ENCODE measurements at regions not wholly inside any gene's neighbourhood (a gene's known extent, or its start where the extent isn't known, plus 50 kb on each side); places are given as distances from the start of the nearest gene placed in this dataset.

- no peaks in the 10 kb centered on the region for H3K27me3 ChIP-seq (replicated peaks in 1 of 2; ENCODE audit: control insufficient read depth in 2 of 2, insufficient read depth in 2 of 2, low read length in 1 of 2)
- TF ChIP-seq TCF12 (IDR thresholded peaks at IDR 0.05; ENCODE audit: low read depth, low read length) (no peak), PBX3 (IDR thresholded peaks at IDR 0.05; ENCODE audit: insufficient replicate concordance, low read depth, low read length) (no peak), SIN3A (IDR thresholded peaks at IDR 0.05; ENCODE audit: low read depth, low read length) (no peak), ASH2L (IDR thresholded peaks at IDR 0.05; ENCODE audit: borderline replicate concordance, low read depth) (no peak), CREM (IDR thresholded peaks at IDR 0.05; ENCODE audit: low read depth) (no peak), MYB (IDR thresholded peaks at IDR 0.05; ENCODE audit: borderline replicate concordance, low read depth, low read length) (no peak), RAD51 (IDR thresholded peaks at IDR 0.05) (no peak), MTA2 (IDR thresholded peaks at IDR 0.05; ENCODE audit: low read depth) (no peak), IRF4 (IDR thresholded peaks at IDR 0.05; ENCODE audit: low read depth, low read length) (no peak), E4F1 (IDR thresholded peaks at IDR 0.05; ENCODE audit: borderline replicate concordance, partially characterized antibody) (no peak), CEBPZ (IDR thresholded peaks at IDR 0.05; ENCODE audit: low read depth, low read length) (no peak), EED (IDR thresholded peaks at IDR 0.05; ENCODE audit: low read depth) (no peak), CHD4 (IDR thresholded peaks at IDR 0.05) (no peak)
- WGBS (ENCODE audit: insufficient coverage, insufficient replicate concordance, low lambda C conversion rate, missing lambda C conversion rate): 39% methylated on average over 1 of the region's 1 CpG
- ChIA-PET POLR2A (no interaction called here), RAD21 (ENCODE audit: unreplicated experiment) (no interaction called here), SMC1A (ENCODE audit: uncharacterized antibody, unreplicated experiment) (no interaction called here), CTCF (no interaction called here)
- DNase-seq (ENCODE audit: low read depth, low spot score) (no peak), FAIRE-seq (no peak), ATAC-seq (no peak)
- no TSS peak for BruUV-seq (replicated peaks)
- no peaks in the 10 kb centered on the region for H3K9me3 ChIP-seq (replicated peaks; ENCODE audit: control insufficient read depth, insufficient read depth, low read length)
- in situ Hi-C loops (cut with MboI): no loop called here
- no peak overlapping the region for H3K9ac ChIP-seq (ENCODE audit: control insufficient read depth, insufficient read depth, low read length)
- H3K4me1 ChIP-seq (ENCODE audit: control insufficient read depth, insufficient read depth, low read length): no peaks in the 10 kb centered on the region
- no peaks in the 10 kb centered on the region for H3K36me3 ChIP-seq (ENCODE audit: control insufficient read depth in 2 of 2, insufficient read depth in 2 of 2, low read length in 1 of 2)
- H3K27ac ChIP-seq (ENCODE audit: control insufficient read depth, insufficient read depth): no peak overlapping the region
- no peak overlapping the region for H3K4me2 ChIP-seq (ENCODE audit: control insufficient read depth, insufficient read depth)
- H3K79me2 ChIP-seq (ENCODE audit: control insufficient read depth, insufficient read depth, low read length): no peaks in the 10 kb centered on the region
- no peak overlapping the region for H3K4me3 ChIP-seq
- H2AFZ ChIP-seq (ENCODE audit: control insufficient read depth, low read depth, low read length): no peak overlapping the region
- H4K20me1 ChIP-seq (ENCODE audit: control insufficient read depth, insufficient read depth): no peaks in the 10 kb centered on the region
- intact Hi-C loops (cut with micrococcal nuclease; ENCODE audit: unreplicated experiment): no loop called here
Measured at GRCh38 chr9:31100311-31100710, 1284.1 kb upstream of the ACO1 start.
